Psoas muscle (tissue), 7 donors: ENCODE measurements at regions not wholly inside any gene's neighbourhood (a gene's known extent, or its start where the extent isn't known, plus 50 kb on each side); places are given as distances from the start of the nearest gene placed in this dataset.

ENCODE experiments used
- ATAC-seq, 4 donors: fragments of 200-7000 bp; cut with Tn5 transposase; one replicate each; pipeline ENCODE4 v1.9.1; 2020; ENCODE audit warnings: moderate library complexity in 3 of 4, mild to moderate bottlenecking in 2 of 4
- DNase-seq, 2 donors: peaks; one replicate each; pipeline ENCODE4 v3.0.0-alpha.2; 2020
- H3K27ac ChIP-seq: fragments of 200-600 bp; one replicate; pipeline ENCODE4 v1.8.0; 2022
- H3K27me3 ChIP-seq, 3 donors: fragments of 200-600 bp in 1 of 3; one replicate each; pipeline versions ENCODE4 v1.6.1 to v1.8.0; 2013 to 2022; ENCODE audit warnings: low read length in 2 of 3, mild to moderate bottlenecking in 2 of 3, moderate library complexity in 1 of 3; ENCODE audit not compliant: insufficient read depth in 3 of 3
- H3K36me3 ChIP-seq, 2 donors: fragments of 200-600 bp in 1 of 2; one replicate each; pipeline versions ENCODE4 v1.6.1 to v1.8.0; 2013 to 2022; ENCODE audit warnings: low read depth in 1 of 2, mild to moderate bottlenecking in 1 of 2, moderate library complexity in 1 of 2; ENCODE audit not compliant: insufficient read depth in 1 of 2
- H3K4me1 ChIP-seq: fragments of 200-600 bp; one replicate; pipeline ENCODE4 v1.8.0; 2022
- H3K4me3 ChIP-seq: fragments of 200-600 bp; one replicate; pipeline ENCODE4 v1.8.0; 2022; ENCODE audit warnings: mild to moderate bottlenecking
- H3K9me3 ChIP-seq: fragments of 200-600 bp; one replicate; pipeline ENCODE4 v1.8.0; 2022
- CTCF ChIP-seq: fragments of 200-600 bp; IDR thresholded peaks from one replicate; pipeline ENCODE4 v1.8.0; 2022; ENCODE audit warnings: antibody characterized with exemption
- WGBS, 3 donors: extraction: QIAGEN DNeasy Blood & Tissue Kit; methylation state at CpG; one replicate each; pipeline versions ENCODE4 v1.1.6 to v1.1.7; 2013; 5-methylcytosine and 5-hydroxymethylcytosine counted together
- intact Hi-C, 2 donors: fragments of 100-400 bp; cut with DNase I; formaldehyde crosslinking; loops; one replicate each; pipeline versions ENCODE4 v1.11.0 to v1.14.2; 2022
- donor health status: healthy with polysubstance abuse.
- donor health status: DM: no; HTN: no; CAD: no; lungs with moderate emphysema.
- donor health status: Bipolar disorder and iron deficiency.
- donor health status: healthy.
- donor health status: DM: yes; HTN: yes; CAD: no.
- donor health status: DM: no; HTN: no; CAD: no.
- donor health status: DM: yes; HTN: yes; CAD: no.

GRCh38 chr22:44431256-44431655 lies 66.8 kb downstream of the RTL6 start:
- Histone ChIP-seq H3K4me3 (no peak overlapping the region), H3K36me3 (no peaks in the 10 kb centered on the region), H3K27me3 (peaks cover 0 to 27% (median 7%) of the 10 kb centered on the region in 3 donors), H3K9me3 (no peaks in the 10 kb centered on the region), H3K27ac (no peak overlapping the region), H3K4me1 (no peaks in the 10 kb centered on the region)
- ATAC-seq, result no peak
- intact Hi-C loops, result no loop called here
- WGBS, 3 donors, result 84 to 87% (median 86%) methylated on average over 4 of the region's 4 CpGs
- DNase-seq, result no peak
- TF ChIP-seq CTCF, result no peak

DNA sequence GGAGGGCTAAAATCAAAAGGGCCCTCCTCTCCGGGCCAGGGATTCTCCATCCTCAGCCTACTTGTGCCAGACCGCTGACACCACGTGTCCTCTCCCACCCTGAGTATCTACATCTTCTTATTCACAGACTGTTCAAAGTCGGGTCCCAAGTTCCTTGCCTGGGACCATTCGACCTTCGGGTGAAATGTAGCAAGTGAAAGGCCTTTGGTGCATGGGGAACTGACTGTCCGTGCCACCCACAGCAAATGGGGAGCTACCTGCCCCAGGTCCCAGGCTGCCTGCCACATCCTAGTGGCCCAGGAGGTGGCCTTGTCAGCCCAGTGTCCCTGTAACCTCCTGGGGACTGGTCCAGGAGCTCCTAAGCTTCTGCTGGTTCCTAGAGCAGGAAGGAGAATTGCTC lies 67.3 kb downstream of the RTL6 start:
- Histone ChIP-seq H3K36me3 (no peaks in the 10 kb centered on the region), H3K27ac (no peak overlapping the region), H3K4me3 (no peak overlapping the region), H3K4me1 (no peaks in the 10 kb centered on the region), H3K9me3 (no peaks in the 10 kb centered on the region), H3K27me3 (peaks cover 0 to 30% (median 7%) of the 10 kb centered on the region in 3 donors)
- intact Hi-C loops, result no loop called here
- ATAC-seq (no peak), DNase-seq (no peak)
- no peak for TF ChIP-seq CTCF
- 86 to 91% (median 88%) methylated on average over 7 of the region's 7 CpGs for WGBS, 3 donors

- intact Hi-C loops, result no loop called here
- DNase-seq, result no peak
- H3K27ac ChIP-seq, result no peak overlapping the region
- 87 to 89% (median 88%) methylated on average over 16 of the region's 16 CpGs for WGBS, 3 donors
- no peaks in the 10 kb centered on the region for H3K4me1 ChIP-seq
- no peak for ATAC-seq
- peaks cover 0 to 31% (median 11%) of the 10 kb centered on the region in 3 donors for H3K27me3 ChIP-seq
- no peak overlapping the region for H3K4me3 ChIP-seq
- no peaks in the 10 kb centered on the region for H3K9me3 ChIP-seq
- no peaks in the 10 kb centered on the region for H3K36me3 ChIP-seq
- no peak for TF ChIP-seq CTCF
Measured at GRCh38 chr22:44429941-44430587, 68.0 kb downstream of the RTL6 start.

- 68 to 71% (median 69%) methylated on average over 13 of the region's 13 CpGs for WGBS, 3 donors
- no peak for TF ChIP-seq CTCF
- no peak for DNase-seq
- Histone ChIP-seq H3K27ac (no peak overlapping the region), H3K27me3 (peaks cover 0 to 36% (median 16%) of the 10 kb centered on the region in 3 donors), H3K36me3 (no peaks in the 10 kb centered on the region), H3K4me1 (no peaks in the 10 kb centered on the region), H3K4me3 (no peak overlapping the region), H3K9me3 (no peaks in the 10 kb centered on the region)
- intact Hi-C loops, result no loop called here
- ATAC-seq, result no peak
Measured at GRCh38 chr22:44428941-44429830, 68.8 kb downstream of the RTL6 start.
